ENCODE measurements at regions not wholly inside any gene's neighbourhood (a gene's known extent, or its start where the extent isn't known, plus 50 kb on each side); places are given as distances from the start of the nearest gene placed in this dataset.

- DNase-seq (ENCODE audit: insufficient read length, low spot score, missing footprints) = no peak
- no peak for TF ChIP-seq CTCF (IDR thresholded peaks at IDR 0.05; ENCODE audit: extremely low read depth, low read depth, low read length)
- H3K4me2 ChIP-seq (ENCODE audit: insufficient read depth, low read length) = no peak overlapping the region
- H3K4me1 ChIP-seq (ENCODE audit: insufficient read depth, low read length) = peaks cover 14% of the 10 kb centered on the region
- no peaks in the 10 kb centered on the region for H3K9me3 ChIP-seq (ENCODE audit: low read depth, low read length)
- no peak overlapping the region for H2AFZ ChIP-seq (ENCODE audit: low read length)
- no peaks in the 10 kb centered on the region for H3K79me2 ChIP-seq (ENCODE audit: insufficient read depth, low read length)
- no peaks in the 10 kb centered on the region for H3K36me3 ChIP-seq (ENCODE audit: insufficient read depth, low read length)
- H4K20me1 ChIP-seq (ENCODE audit: insufficient read depth, low read length) = no peaks in the 10 kb centered on the region
- H3K27ac ChIP-seq (ENCODE audit: low read depth, low read length) = no peak overlapping the region
- no peak overlapping the region for H3K4me3 ChIP-seq (ENCODE audit: insufficient read depth, low read length)
- H3K27me3 ChIP-seq (ENCODE audit: insufficient read depth, low read length) = peaks cover 3% of the 10 kb centered on the region
Observed at GRCh38 chr1:87206044-87206831, 122.4 kb upstream of the LMO4 start.

DNA sequence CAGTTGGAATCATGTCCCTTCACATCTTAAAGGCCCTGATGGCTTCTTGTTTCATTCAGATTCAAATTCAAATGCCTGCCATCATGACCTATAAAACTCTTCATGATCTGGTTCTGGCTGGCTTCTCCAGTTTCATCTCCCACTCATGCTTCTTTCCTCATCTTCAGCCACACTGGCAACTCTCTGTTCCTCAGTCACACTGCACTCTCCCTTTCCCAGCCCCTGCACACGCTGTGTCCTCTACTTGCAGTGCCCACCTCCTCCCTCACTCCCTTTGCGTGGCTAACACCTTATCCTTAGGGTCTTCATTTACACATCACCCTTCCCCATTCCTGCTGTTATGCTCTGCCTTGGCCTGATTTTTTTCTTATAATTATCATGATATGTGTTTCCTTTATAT is 120.6 kb upstream of the LMO4 start:
- Histone ChIP-seq H3K79me2 (ENCODE audit: insufficient read depth, low read length) (no peaks in the 10 kb centered on the region), H3K4me3 (ENCODE audit: insufficient read depth, low read length) (no peak overlapping the region), H3K4me2 (ENCODE audit: insufficient read depth, low read length) (no peak overlapping the region), H3K27ac (ENCODE audit: low read depth, low read length) (no peak overlapping the region), H4K20me1 (ENCODE audit: insufficient read depth, low read length) (no peaks in the 10 kb centered on the region), H3K4me1 (ENCODE audit: insufficient read depth, low read length) (peaks cover 14% of the 10 kb centered on the region), H3K9me3 (ENCODE audit: low read depth, low read length) (no peaks in the 10 kb centered on the region), H3K36me3 (ENCODE audit: insufficient read depth, low read length) (no peaks in the 10 kb centered on the region), H2AFZ (ENCODE audit: low read length) (no peak overlapping the region), H3K27me3 (ENCODE audit: insufficient read depth, low read length) (peaks cover 3% of the 10 kb centered on the region)
- no peak for DNase-seq (ENCODE audit: insufficient read length, low spot score, missing footprints)
- TF ChIP-seq CTCF (IDR thresholded peaks at IDR 0.05; ENCODE audit: extremely low read depth, low read depth, low read length) = no peak

- no peak for DNase-seq (ENCODE audit: insufficient read length, low spot score, missing footprints)
- no peaks in the 10 kb centered on the region for H3K79me2 ChIP-seq (ENCODE audit: insufficient read depth, low read length)
- H3K27ac ChIP-seq (ENCODE audit: low read depth, low read length) = no peak overlapping the region
- peaks cover 10% of the 10 kb centered on the region for H3K4me1 ChIP-seq (ENCODE audit: insufficient read depth, low read length)
- H3K36me3 ChIP-seq (ENCODE audit: insufficient read depth, low read length) = no peaks in the 10 kb centered on the region
- no peak overlapping the region for H2AFZ ChIP-seq (ENCODE audit: low read length)
- no peak overlapping the region for H3K4me3 ChIP-seq (ENCODE audit: insufficient read depth, low read length)
- peaks cover 3% of the 10 kb centered on the region for H3K27me3 ChIP-seq (ENCODE audit: insufficient read depth, low read length)
- H3K9me3 ChIP-seq (ENCODE audit: low read depth, low read length) = no peaks in the 10 kb centered on the region
- TF ChIP-seq CTCF (IDR thresholded peaks at IDR 0.05; ENCODE audit: extremely low read depth, low read depth, low read length) = no peak
- H3K4me2 ChIP-seq (ENCODE audit: insufficient read depth, low read length) = no peak overlapping the region
- no peaks in the 10 kb centered on the region for H4K20me1 ChIP-seq (ENCODE audit: insufficient read depth, low read length)
Observed at GRCh38 chr1:87208931-87209330, 119.7 kb upstream of the LMO4 start.

- no peak overlapping the region for H3K4me3 ChIP-seq (ENCODE audit: insufficient read depth, low read length)
- H3K27me3 ChIP-seq (ENCODE audit: insufficient read depth, low read length) = peaks cover 3% of the 10 kb centered on the region
- no peaks in the 10 kb centered on the region for H3K36me3 ChIP-seq (ENCODE audit: insufficient read depth, low read length)
- no peak overlapping the region for H3K27ac ChIP-seq (ENCODE audit: low read depth, low read length)
- DNase-seq (ENCODE audit: insufficient read length, low spot score, missing footprints) = no peak
- H3K79me2 ChIP-seq (ENCODE audit: insufficient read depth, low read length) = no peaks in the 10 kb centered on the region
- no peaks in the 10 kb centered on the region for H4K20me1 ChIP-seq (ENCODE audit: insufficient read depth, low read length)
- H3K4me2 ChIP-seq (ENCODE audit: insufficient read depth, low read length) = no peak overlapping the region
- H2AFZ ChIP-seq (ENCODE audit: low read length) = no peak overlapping the region
- no peak for TF ChIP-seq CTCF (IDR thresholded peaks at IDR 0.05; ENCODE audit: extremely low read depth, low read depth, low read length)
- no peaks in the 10 kb centered on the region for H3K9me3 ChIP-seq (ENCODE audit: low read depth, low read length)
- no peaks in the 10 kb centered on the region for H3K4me1 ChIP-seq (ENCODE audit: insufficient read depth, low read length)
Observed at GRCh38 chr1:87210151-87210550, 118.5 kb upstream of the LMO4 start.
